ENCODE measurements at regions not wholly inside any gene's neighbourhood (a gene's known extent, or its start where the extent isn't known, plus 50 kb on each side); places are given as distances from the start of the nearest gene placed in this dataset.

DNA sequence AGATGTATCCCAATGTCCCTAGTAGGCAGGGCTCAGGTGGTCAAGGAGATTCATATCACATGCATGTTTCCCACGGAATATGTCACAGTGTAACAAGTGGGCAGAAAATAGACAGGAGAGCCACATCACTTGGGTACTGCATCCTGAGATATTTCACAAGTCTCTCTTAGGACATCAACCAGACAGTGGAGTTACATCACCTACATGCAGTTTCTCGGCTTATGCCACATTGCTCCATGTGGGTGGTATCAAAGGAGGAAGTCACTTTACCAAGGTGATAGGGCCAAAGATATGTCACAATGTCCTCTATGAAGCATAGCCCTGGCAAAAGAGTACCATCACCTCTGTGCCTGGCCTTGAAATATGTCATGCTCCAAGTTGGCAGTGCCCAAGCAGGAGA lies 1056.7 kb upstream of the AMELY start:
- DNase-seq = no peak

DNA sequence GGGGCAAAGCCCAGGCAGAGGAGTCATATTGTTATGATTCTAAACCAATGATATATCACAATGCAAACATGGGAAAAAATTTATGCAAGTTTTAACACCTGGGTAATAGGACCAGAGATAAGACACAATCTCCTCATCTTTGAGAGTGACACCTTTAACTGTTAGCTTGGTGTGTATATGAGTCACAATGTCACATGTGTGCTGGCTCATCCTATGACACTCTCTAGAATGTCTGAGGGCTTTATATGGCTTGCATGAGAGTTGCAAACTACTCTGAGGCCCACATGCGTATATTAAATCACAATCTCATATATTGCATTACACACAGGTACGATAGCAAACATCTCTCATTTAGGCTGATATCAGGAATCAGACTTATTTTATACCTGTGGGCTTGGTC lies 1055.4 kb upstream of the AMELY start:
- no peak for DNase-seq

DNA sequence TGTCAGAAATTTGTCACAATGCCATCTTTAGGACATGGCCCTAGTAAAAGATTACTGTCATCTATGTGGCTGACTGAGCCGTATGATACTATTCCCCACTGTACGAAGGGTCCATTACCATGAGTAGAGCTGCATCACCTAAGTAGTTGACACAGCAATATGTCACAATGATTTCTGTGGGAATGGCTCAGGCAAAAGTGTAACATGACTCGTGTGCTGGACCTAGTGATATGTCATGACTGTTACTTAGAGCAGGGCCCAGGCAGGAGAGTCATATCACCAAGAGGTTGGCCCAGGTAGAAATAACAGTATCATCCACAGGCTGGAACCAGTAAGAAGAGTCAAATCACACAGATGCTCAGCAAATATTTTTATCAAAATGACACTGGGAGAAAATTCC lies 1051.8 kb upstream of the AMELY start:
- no peak for DNase-seq

DNA sequence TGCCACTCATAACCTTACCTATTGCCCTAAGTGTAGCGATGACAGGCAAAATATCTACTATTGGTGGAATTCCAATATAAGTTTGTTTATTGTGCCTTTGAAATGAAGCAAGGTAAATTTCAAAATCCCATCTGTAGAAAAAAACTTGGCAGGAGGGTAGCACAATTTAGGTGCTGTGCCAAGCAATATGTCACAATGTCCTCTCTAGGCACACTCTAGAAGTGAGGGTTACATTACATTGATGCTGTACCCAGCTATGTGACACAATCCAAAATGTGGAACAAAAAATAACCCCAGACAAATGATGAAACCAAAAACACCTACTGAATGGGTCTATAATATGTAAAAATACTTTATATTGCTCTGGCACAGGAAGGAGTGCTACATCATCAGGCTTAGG lies 1050.8 kb upstream of the AMELY start:
- no peak for DNase-seq

DNA sequence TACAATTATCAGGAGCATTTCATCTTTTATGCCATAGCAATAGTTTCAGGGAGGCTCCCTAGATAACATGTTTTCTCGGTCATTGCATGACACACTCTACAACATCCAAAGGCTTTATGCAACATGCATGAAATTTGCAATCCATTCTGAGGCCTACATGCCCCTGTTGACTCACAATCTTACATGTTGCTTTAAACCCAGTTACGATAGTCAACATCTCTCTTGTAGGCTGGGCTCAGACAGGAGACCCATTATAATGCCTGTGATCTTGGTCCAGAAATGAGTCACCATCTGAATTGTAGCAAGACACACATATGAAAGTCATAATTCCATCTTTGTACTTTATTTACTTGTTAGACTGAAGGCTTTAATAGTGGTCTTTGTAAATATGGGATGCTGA lies 1050.3 kb upstream of the AMELY start:
- no peak for DNase-seq

DNA sequence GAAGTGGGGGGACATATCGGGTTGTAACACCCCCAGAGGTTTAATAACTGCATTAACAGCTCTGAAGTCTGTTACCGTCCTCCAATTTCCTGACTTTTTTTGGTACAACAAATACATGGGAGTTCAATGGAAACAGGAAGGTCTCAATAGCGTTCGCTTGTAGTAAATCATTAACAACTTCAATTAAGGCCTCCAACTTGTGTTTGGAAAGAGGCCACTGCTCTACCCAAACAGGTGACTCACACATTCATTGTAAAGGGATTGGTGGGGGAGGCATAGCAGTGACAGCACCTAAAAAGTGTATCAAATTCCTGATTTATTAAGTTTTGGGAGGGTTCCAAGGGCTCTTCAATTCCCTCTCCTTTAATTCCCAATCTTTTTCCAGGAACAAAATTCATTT lies 1046.2 kb upstream of the AMELY start:
- no peak for DNase-seq

DNA sequence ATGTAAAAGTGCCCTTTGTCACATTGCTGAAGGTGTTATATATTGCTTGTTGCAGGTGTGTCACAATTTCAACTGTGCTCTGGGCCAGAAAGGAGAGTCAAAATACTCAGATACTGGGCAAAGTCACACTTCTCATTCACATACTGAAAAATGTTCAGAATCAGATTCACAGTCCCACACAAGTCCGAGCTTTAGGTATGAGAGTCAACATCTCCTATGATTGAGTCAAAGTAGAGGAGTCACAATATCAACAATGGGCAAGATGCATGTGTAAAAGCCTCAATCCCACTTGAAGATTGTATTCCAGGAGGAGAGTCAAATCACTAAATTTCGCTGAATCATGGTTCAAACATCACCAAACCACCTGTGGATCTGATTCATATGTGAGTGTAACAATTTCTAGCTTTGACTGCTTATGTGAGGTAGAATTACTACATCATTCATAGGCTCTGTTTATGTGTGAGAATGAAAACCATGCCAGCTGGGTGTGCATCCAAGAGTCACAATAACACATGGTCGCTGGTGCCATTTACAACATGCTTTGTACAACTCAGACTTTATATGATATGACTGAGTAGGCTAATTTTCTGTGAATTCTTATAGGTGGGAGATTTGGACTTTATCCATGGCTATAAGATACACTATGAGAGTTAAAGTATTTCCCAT lies 1039.8 kb upstream of the AMELY start:
- DNase-seq = no peak

DNA sequence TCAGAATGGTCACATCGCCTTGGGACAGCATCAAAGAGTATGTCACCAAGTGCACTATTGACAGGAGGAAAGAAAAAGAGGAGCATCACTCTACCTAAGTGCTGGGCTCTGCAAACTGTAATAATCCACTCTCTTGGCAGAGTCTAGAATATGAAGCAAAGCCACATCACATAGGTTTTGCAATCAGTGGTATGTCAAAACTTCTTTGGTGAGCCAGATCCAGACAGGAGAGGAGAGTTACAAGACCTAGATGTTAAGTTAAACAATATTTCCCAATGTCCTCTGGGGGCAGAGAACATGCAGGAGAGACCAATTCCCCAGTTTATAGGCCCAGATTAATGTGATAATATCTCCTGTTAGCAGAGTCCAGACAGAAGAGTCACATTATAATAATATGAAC lies 1032.6 kb upstream of the AMELY start:
- DNase-seq = no peak

DNA sequence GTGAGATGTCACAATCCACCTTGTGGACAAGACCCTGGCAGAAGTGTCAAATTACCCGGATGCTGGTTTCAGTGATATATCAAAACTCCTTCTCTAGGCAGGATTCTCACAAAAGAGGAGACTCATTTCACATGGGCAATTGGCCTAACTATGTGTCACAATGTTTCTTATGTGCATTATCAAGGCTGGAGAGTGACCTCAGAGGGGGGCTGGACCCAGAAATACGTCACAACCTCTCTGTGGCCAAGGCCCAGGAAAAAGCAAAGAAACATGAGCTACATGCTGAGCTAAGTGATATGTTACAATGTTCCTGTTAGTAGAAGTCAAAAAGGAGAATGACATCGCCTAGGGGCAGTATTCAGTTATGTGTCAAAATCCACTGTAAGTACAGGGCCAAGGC lies 1031.2 kb upstream of the AMELY start:
- peak; percentile 34 for DNase-seq

DNA sequence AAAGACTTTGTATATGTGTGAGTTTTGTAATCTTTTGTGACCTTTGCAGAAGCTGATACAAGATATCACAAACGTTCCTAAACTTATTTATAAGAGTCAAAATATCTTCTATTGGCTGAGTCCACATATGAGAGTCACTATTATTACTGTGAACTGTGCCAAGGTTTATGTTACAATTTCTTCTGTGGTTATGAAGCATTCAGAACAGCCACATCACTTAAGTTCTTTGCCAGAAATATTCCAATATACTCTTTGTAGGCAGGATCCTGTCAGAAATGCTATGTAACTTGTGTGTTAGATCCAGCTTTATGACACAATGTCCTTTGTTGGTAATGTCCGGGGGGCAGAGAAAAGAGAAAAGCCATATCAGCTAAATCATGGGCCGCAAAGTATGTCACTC lies 1030.3 kb upstream of the AMELY start:
- peak; percentile 38 for DNase-seq

DNA sequence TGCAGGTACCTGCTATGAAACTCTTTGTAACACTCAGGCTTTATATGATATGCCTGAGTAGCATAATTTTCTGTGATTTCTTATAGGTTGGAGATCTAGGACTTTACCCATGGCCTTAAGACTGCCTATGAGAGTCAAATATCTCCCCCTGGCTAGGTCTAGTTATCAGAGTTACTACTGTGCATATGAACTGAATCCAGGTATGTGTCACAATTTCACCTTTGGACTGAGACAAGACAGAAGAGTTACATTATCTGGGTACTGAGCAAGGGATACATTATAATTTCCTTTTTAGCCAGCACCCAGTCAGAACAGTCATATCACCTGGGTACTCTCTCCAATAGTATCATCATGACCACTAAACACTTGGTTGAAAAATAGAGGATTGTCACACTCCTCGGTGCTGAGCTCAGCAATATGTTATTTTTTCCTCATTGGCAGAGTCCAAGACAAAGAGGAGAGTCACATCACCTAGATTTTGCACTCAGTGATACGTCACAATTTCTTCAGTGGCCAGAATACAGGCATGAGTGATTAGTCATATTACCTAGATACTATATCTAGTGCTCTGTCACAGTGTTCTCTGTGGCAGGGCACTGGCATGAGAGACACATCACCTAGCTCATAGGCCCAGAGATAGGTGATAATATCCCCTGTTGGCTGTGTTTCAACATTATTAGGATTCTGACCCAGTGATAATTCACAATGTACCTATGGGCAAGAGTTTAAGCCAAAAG lies 1027.6 kb upstream of the AMELY start:
- DNase-seq = no peak

DNA sequence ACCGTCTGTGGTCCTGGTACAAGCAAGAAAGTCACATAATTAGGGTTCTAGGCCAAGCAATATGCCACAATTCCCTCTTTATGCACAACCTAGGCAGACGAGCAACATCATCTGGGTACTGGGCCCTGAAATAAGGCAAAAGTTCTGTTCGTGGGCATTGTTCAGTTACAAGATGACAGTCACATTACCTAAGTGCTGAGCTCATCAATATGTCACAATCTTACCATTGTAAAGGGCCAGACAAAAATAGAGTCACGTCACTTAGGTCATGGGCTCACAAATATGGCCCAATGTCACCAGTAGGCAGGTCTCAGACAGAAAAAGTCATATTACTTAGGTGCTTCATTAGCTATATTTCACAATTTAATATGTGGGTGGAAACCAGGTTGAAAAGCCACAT lies 1025.3 kb upstream of the AMELY start:
- no peak for DNase-seq

DNA sequence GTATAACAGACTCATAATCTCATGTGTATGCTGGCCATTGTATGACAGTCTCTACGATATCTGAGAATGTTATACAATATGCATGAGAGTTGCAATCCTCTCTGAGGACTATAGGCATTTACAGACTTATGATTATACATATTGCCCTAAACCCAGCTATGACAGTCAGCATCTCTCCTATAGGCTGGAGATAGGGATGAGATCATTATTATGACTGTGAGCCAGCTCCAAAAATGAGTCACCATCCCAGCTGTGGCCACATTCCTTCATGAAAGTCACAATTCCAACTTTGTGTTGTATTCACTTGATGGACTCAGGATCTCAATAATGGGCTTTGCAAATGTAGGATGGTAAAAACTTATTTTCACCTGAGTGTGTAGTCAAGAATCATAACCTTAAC lies 1024.5 kb upstream of the AMELY start:
- peak; percentile 81 for DNase-seq

DNA sequence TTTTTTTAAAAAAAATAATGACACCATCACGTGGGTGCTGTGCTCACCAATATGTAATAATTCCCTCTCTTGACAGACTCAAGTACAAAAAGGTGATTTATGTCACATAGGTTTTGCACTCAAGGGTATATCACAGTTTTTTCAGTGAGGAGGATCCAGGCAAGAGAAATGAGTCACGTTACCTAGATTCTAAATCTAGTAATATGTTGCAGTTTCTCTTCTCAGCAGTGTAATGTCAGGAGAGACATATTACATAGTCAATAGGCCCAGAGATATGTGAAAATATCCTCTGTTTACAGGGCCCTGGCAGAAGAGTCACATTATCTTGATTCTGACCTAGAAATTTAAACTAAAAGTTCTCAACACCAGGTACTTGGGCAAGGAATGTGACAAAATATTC lies 1024.1 kb upstream of the AMELY start:
- no peak for DNase-seq

DNA sequence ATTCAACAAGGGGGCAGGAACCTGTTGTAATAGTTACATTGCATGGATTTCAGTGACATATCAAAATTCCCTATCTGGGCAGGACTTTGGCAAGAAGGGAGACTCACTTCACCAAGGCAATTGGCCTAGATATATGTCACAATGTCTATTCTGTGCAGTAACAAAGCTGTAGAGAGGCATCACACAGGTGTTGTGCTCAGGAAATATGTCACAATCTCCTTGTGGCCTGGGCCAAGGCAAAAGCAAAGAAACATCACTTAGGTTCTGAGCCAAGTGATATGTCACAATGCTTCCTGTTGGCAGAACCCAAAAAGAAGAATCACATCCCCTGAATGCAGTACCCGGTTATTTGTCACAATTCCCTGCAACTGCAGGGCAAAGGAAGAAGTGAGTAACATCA lies 1020.9 kb upstream of the AMELY start:
- DNase-seq = no peak

DNA sequence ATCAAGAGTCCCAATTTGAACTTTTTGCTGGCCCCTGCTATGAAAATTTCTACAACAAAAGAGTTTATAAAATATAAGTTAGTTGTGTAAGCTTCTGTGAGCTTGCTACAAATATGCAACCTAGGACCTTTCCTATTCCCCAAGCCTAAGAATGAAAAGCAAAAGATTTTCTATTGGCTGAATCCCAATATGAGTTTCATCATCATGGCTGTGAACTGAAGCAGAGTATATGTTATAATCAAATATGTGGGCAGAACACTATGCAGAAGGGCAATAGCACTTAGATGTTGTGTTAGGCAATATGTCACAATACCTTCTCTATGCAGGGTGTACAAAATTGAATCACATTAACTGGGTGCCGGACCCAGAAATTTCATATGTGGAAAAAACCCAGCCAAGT lies 1018.3 kb upstream of the AMELY start:
- DNase-seq = no peak

DNA sequence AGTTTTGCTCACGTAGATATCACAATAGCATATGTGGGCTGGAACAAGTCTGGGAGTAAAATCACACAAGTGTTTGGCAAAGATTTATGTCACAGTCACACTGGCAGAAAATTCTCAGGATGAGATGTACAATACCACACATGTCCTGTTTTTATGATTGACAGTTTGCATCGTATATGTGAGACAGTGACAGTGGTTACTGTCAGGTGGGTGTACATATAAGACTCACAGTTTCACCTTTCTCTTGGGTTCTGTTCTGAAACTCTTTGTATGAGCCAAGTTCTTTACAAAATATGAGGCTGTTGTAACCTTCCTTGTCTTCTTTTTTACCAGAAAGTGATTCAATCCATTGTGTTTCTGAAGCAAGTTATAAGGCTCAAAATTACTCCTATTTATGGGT lies 1012.5 kb upstream of the AMELY start:
- no peak for DNase-seq

DNA sequence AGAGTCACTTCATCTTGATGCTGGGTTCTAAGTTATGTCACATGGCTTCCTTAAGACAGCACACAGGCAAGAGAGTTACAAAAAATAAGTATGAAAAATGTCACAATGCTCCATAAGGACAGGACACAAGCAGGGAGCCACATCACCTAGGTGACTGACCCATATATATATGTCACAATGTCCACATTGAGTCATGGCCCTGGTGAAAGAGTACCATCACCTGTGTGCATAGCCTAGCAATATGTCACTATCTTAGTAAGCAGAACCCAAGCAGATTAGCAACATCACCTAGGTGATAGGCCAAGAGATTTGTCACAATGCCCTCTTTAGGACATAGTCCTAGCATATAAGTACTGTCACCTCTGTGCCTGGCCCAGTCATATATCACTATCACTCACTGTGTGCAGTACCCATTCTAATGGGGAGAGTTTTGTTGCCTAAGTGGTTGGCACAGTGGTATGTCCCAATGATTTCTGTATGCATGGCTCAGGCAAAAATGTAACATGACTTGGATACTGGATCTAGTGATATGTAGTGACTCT lies 1012.0 kb upstream of the AMELY start:
- no peak for DNase-seq

DNA sequence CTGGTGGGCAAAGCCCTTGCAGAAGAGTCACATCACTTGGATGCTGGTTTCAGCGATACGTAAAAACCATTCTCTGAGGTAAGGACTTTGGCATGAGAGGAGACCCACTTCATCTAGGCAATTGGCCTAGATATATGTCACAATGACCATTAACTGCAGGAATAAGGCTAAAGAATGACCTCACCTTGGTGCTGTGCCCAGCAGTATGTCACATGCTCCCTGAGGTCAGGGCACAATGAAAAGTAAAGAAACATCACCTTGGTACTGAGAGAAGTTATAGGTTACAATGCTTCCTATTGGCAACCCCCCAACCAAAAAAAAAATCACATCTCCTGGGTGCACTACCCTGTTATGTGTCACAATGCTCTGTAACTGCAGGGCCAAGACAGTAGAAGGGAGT lies 1008.8 kb upstream of the AMELY start:
- DNase-seq = no peak

DNA sequence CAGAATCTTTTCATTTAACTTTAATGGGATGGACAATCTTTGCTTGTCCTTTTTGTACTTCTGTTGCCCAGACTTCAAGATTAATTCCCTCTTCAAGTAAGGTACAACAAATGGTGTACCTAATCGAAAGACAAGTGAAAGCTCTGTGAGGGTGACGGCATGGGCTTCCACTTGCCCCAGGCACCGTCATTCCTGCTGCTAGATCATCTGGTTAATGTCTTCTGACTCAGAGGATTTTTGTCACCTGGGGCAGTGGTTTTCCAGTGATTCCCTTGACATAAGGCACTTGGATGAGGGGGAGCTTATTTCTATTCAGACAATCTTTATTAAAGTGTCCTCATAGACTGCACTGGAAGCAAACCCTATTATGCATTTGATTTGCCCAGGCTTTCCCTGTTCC lies 977.0 kb upstream of the AMELY start:
- DNase-seq = no peak

DNA sequence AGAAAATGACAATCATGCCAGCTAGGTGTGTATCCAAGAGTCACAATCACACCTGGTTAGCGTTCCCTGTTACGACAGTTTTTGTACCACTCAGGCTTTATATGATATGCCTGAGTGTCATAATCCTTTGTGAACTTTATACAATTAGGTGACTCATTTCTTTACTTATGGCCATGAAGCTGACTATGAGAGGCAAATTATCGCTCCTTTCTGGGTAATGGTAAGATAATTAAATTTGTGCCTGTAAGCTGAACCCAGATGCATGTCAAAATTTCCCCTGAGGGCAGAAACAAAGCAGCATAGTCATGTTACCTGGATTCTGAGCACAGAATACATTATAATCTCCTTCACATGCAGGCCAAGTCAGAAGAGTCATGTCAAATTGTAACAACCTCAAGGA lies 970.1 kb upstream of the AMELY start:
- DNase-seq = no peak

DNA sequence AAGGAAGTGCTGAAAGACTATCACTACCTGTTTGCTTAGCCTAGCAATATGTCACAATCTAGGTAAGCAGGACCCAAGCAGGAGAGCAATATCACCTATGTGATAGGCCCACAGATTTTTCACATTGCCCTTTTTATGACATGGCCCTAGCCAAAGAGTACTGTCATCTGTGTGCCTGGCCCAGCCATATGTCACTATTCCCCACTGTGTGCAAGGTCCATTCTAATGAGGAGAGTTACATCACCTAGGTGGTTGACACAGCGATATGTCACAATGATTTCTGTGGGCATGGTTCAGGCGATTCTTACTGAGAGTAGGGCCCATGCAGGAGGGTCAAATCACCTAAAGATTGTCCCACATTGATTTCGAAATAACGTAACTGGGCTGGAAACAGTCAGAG lies 967.7 kb upstream of the AMELY start:
- DNase-seq = no peak

DNA sequence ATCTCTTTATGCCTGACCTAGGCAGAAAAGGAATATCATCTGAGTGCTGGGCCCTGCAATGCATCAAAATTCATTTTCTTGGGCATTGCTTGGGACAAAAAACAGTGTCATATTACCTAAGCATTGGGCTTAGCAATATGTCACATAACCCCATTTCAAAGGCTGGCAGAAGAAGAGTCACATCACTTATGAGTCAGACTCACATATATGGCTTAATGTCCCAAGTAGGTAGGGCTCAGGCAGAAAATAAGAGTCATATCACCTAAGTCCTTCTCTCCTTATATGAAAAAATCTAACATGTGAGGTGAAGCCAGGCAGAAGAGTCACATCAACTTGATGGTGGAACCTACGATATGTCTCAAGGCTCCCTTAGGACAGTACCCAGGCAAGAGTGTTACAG lies 967.2 kb upstream of the AMELY start:
- DNase-seq = no peak

DNA sequence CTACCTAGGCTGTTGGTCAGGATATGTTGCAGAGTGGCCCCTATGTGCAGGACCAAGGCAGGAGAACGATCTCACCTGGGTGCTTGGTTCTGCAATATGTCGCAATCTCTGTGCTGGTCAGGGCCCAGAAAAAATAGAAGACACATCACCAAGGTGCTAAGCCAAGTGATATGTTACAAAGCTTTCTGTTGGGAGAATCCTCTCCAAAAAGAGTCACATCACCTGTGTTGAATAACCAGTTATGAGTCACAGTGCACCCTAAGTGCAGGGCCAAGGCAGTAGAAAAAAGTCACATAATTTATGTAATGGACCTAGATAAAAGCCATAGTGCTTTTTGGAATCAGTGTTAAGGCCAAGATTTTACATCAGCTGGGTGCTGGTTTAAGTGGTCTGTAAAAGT lies 965.9 kb upstream of the AMELY start:
- no peak for DNase-seq

DNA sequence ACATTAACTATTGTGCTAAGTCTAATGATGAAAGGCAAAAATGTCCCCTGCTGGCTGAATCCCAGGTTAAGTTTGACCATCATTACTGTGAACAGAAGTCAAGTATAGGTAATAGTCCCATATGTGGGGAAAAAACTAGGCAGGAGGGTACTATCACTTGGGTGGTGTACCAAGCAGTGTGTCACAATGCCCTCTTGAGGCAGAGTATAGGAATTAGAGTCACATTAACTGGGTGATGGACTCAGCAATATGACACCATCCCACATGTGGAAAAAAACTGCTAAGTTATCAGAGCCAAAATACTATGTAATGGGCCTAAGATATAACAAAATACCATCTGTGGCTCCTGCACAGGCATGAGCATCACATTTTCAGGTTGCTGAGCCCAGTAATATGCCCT lies 962.5 kb upstream of the AMELY start:
- DNase-seq = peak; percentile 67

Data from fibroblast of skin of right biceps (primary cell).